ENCODE measurements at regions not wholly inside any gene's neighbourhood (a gene's known extent, or its start where the extent isn't known, plus 50 kb on each side); places are given as distances from the start of the nearest gene placed in this dataset.

DNA sequence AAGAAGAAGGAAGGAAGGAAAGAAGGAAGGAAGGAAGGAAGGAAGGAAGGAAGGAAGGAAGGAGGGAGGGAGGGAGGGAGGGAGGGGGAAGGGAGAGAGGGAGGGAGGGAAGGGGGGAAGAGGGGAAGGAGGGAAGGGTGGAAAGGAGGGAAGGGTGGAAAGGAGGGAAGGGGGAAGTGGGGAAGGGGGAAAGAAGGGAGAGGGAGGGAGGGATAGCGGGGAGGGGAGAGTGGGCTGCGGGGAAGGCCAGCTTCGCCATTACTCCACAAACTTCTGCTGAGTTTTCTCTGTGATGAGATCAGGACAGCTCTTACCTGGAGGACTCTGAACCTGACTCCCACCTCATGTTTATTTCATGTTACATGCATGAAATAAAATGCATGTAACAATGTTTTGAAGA lies 601.5 kb upstream of the FSHR start:
- TF ChIP-seq POLR2A (IDR thresholded peaks at IDR 0.05; ENCODE audit: low read depth) (no peak), CTCF (IDR thresholded peaks at IDR 0.05) (no peak)

Measured in esophagus muscularis mucosa (tissue), 3 donors.